HT1080 (cell line): ENCODE measurements at regions not wholly inside any gene's neighbourhood (a gene's known extent, or its start where the extent isn't known, plus 50 kb on each side); places are given as distances from the start of the nearest gene placed in this dataset.
A peak's percentile ranks its signal among the peaks of the same experiment; 100 is the strongest.
"Not testable (repeated sequence)": the region's sequence is repeated elsewhere in the genome, so short reads cannot be mapped to it uniquely, and the experiment has no call there.

Experiments used
- DNase-seq: peaks from one replicate; pipeline ENCODE4 v3.0.0-alpha.2; 2015; ENCODE audit warnings: low read depth

DNA sequence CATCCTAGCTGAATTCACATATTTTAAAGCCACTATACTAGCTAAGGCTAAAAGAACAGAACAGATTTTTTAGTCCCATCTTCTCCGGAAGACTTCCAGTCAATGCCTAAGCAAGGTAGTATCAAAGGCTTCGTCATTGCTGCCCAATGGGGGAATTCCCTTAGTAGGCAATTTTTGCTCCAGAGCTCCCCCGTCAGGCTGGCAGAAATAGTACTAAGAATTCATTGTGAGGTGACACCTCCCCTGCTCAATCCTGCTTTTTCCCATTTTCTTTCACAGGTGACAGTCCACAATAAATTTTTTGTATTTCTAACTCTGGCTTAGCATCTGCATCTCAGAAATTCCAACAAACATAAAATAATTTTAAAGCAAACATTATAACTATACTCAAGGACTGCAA, 52.8 kb upstream of the SRSF6 start:
- DNase-seq, result peak; percentile 10

DNA sequence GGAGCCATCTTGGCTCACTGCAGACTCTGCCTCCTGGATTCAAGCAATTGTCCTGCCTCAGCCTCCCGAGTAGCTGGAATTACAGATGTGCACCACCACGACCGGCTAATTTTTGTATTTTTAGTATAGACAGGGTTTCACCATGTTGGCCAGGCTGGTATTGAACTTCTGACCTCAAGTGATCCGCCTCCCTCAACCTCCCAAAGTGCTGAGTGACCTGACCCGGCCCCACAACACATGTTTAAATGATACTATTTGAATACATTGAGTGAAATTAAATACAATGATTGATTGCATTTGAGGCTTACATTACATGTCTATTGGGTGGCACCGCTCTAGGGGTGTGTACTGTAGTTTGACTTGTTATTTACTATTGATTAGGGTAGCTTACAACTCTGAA, 56.8 kb upstream of the SRSF6 start:
- DNase-seq, result not testable (repeated sequence)

DNA sequence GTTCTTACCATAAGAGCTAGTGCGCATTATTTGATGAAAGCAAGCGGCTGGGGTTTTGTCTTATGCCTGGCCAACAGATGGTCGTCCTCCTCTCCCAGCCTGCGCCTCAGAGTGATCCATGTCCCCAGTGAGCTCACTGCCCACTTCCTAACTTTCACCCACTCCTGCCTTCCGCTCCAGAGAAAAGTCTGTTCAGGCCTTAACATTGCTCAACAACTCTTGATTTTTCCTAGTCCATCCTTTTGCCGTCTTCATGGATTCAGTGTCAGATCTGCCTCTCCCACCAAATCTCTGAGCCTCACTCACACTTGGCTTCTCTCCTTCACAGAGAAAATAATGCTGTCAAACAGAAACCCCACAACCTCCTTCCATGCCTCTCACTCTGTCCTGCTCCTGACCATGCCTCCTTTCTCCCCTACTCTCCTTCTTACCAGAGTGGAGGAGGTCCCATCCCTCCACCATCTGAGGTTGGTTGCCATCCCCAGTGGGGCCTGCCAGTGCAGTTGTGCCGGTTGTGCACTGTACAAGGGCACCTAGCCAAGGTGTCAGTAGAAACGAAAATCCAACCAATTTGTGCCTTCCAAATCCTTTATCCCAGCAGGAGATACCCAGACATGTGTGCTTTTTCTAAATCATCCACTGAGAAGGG, 58.9 kb upstream of the SRSF6 start:
- DNase-seq, result no peak

DNA sequence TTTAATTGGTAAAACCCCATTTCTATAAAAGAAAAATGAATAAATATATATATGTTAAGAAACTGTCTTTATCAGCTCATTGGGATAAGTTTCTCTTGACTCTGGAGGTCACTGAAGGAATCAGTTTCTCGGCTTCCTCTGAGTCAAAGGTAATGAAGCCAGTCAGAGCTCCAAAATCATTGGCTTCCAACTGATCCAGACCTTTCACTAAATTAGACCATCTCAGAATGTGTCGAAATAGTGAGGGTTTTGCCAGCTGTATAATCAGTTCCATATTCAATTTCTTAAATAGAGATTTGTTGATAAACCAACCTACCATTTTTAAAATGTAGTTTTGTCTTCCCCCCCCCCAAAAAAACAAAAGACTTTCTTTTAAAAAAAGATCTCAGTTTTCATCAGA, 60.5 kb upstream of the SRSF6 start:
- no peak for DNase-seq

DNA sequence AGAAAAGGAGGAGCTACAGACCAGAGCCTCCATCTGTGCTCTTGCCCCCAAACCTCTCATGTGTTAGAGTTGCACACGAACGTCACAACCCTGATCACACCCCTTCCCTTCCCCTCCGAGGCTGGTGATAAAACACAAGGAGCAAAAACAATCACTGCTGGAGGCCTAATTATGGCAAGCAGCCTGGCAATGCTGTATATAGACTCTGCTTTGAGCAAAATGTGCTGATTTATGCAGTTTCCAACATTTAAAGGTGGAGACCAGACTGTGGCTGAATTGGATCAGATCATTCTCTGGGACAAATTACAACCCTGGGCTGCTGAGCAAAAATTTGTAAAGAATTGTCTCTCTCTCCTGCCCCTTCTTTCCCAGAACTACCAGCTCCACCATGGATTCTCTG, 64.6 kb upstream of the SRSF6 start:
- DNase-seq, result no peak

DNA sequence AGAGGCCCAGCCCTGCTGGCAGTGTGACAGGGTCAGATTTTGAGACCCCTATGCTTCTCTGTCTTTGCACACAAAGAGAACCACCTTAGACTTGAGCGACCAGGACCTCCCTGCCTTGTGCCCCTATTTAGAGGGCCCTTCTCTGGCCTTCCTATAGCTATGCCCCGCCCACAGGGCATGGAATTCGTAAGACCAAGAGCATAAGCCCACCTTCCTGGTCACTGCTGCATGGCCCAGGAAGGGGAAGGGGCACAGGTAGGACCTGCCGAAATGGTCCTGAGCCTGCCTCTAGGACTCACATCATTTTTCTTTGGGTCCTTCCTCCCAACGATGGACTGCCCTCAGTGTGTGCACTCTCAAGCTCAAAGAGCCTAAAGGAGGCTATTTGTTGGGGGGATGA, 65.1 kb upstream of the SRSF6 start:
- no peak for DNase-seq

DNA sequence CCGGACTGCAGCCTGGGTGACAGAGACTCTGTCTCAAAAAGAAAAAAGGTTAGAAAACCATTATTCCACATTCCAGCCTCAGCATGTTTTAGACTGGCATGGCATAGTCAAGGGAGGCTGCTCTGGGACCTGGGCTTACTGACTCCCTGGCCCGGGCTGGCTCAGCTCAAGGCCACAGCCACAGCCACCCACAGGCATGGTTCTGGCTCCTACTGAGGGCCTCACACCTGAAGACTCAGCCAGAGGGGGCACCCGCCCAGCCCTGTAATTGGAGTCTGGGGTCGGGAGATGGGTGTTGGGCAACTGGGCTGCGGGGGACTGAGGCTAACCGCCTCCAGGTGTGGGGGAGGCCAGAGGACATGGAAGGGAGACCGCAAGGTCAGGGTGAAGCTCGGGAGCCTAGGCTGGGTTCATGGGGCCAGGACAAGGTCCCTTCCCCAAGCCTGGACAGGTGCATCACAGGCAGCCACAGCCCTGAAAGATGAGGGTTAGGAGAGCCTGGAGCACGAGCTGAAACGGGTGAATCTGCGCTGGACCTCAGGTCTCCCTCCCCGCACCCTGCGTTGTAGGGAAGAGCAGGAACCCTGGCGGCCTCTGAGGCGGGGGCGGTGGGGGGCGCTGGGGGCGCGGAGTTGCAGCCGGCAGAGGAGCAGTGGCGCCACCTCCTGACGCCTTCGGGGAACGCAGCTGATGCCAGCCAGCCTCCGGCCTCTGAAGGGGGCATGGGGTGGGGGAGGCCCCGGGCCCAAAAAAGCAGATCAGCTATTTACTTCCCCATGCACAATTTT, 67.7 kb upstream of the SRSF6 start:
- DNase-seq, result no peak

DNA sequence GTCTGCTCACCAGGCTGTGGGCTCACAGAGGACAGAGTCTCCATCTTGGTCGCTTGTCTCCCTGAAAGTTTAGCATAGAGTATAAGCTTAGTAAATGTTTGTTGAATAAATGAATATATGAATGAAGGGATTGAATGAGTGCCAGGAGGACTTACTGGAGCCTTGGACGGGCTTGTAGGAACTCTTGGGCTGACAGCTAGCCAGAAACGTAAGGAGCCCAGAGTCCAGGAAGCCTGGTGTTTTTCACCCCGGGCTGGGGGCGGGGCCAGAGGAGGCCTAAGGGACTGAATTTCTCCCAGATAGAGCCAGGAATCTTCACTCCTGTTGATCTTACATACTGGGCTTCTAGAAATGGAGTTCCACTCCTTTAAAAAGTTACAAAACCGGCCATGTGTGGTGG, 68.5 kb upstream of the SRSF6 start:
- no peak for DNase-seq

DNA sequence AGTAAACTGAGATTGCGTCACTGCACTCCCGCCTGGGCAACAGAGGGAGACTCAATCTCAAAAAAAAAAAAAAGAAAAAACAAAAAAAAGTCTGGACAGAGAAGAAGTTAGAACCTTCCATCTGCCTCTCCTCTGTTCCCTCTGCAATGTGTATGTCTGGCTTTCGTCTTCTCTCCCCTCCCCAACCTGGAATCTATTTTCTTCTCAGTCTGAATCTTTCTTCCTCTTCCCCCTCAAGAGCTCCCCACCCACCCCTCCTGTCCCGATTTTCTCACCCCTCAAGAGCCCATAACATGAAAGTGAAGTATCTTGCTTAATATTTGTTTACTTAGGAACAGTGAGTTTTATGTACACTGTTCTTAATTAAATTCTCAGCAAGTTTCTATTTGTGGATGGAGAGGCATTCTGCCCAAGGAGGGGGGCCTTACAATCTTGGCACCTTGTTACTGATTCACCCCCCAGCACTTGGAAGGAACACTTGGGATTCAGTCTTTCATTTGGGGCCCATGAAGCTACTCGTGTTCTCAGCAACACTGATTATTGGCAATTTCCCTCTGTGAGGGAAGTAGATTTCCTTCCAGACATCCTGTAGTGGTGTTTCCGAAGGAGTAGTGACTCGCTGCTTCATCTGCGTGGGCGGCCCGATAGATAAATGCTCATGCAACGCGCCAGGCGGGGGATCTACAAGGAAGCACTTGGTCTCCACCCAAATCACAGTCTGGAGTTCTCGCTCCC, 69.3 kb upstream of the SRSF6 start:
- no peak for DNase-seq

DNA sequence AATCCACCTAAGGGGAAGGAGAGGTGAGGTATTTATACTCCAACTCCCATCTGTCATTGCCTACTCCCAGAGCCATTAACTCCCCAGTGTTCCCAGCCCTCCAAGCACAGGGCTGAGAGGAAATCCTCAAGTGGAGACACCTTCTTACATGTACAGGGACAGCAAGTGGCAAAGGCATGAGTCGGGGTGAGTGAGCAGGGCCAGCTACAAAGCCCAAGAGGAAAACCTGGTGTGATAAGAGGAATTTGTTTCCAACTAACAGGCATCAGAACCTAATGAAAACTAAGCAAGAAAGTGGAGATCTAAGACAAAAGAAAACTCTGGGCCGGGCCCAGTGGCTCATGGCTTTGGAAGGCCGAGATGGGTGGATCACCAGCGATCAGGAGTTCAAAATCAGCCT, 70.0 kb upstream of the SRSF6 start:
- DNase-seq, result no peak

DNA sequence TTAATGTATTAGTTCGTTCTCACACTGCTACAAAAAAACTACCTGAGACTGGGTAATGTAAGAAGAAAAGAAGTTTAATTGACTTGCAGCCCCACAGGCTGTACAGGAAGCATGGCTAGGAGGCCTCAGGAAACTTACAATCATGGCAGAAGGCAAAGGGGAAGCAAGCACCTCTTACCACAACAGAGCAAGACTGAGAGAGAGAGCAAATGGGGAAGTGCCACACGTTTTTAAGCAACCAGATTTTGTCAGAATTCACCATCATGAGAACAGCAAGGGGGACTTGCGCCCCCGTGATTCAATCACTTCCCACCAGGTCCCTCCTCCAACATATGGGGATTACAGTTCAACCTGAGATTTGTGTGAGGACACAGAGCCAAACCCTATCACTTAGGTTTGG, 70.8 kb upstream of the SRSF6 start:
- DNase-seq, result no peak

DNA sequence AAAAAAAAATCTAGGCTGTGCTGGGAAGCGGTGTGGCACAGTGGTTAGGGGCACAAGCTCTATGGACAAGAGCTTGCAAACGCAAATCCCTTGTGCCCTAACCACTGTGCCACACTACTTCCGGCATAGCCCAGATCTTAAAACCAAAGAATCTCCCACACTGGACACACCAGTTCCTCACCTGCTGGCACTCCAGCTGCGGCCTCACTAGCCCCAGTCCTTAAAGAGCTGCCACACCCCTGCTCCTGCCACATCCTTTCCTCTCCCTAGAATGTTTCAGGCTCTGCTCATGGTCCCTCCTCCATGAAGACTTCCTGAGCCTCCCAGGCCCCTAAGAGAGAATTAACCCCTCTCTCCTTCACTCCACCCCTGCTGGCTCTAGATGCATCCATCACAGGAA, 71.8 kb upstream of the SRSF6 start:
- no peak for DNase-seq

DNA sequence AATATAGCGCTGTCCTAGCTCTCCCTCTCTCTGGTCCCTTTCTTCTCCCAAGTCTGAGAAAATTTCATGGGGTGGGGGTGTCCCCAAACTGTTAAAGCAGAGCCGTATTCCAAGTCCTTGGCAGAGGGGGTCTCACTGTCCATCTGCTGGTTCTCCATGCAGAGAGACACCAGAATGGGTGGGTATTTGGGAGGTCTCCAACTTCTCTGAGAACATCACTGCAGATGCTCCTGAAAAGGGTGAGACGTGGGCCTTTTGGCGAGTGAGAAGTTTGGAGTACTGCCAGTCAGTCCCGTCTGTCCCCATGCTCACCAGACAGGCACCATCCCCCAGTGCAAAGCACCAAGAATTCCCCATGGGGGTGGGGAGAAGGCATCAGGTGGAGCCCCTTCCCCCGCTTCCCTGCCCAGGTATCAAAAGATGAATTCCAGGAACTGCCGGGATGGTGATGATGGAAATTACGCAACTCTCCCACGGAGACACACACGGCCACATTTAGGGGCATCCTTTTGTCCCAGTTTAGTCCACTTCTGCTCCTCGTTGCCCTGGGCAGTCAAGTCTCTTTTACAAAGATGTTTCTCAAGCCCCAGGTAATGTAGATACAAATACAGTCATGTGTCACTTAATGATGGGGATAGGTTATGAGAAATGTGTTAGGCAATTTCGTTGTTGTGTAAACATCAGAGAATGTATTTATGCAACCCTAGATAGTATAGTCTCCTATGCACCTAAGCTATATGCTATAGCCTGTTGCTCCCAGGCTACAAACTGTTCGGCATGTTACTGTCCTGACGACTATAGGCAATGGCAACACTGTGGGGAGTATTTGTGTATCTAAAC, 73.4 kb upstream of the SRSF6 start:
- DNase-seq, result no peak

DNA sequence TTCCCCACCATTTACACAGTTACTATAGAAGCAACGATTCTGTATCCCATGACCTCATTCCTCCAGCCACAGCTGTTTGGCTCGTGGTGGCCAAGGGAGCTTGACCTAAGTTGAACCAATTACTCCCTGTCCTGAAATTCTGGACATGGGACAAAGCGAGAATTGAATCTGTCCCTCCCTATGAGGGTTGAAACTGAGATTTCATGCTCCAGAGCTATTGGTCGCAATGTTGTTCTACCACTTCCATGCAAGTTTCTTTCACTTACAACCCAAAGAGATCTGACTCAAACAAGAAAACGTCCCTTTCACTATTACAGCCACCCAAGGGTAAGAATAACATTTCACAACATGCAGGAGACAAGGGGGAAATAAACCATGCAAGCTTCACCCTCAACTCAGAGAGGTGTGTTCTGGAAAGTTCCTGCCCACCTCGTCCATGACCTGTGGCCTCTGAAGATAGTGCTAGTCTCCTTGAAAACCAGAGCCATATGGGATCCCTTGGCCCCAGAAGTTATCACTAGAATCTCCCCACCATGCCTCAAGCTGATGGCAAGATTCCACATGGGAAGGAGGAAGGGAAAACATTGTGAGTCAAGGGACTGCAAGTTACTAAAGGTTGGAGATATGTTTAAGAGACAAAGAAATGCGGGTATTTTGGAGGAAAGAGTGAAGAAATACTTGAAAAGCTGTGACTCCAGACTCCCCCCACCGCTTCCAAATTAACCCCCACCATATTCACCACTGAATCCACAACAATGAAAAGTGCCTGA, 74.5 kb upstream of the SRSF6 start:
- no peak for DNase-seq

DNA sequence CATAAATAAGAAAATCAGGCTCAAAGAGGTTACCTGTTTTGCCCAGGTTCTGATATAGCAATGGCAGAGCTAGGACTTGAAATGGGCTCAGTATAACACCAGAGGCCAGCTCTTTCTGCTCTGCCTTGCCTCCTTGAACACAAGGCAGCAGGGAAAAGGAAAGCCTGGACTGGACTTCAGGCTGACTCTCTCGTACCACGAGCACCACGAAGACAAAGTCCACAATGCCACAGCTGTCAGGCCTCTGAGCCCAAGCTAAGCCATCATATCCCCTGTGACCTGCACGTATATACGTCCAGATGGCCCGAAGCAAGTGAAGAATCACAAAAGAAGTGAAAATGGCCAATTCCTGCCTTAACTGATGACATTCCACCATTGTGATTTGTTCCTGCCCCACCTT, 75.6 kb upstream of the SRSF6 start:
- DNase-seq, result not testable (repeated sequence)

DNA sequence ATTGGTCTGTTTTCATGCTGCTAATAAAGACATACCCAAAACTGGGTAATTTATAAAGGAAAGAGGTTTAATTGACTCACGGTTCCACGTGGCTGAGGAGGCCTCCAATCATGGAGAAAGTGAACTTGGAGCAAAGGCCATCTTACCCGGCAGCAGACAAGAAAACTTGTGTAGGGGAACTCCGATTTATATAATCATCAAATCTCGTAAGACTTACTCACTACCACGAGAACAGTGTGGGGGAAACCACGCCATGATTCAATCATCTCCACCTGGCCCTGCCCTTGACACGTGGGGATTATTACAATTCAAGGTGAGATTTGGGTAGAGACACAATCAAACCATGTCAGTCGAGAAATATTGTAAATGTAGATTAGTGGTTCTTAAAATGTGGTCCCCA, 76.2 kb upstream of the SRSF6 start:
- not testable (repeated sequence) for DNase-seq

DNA sequence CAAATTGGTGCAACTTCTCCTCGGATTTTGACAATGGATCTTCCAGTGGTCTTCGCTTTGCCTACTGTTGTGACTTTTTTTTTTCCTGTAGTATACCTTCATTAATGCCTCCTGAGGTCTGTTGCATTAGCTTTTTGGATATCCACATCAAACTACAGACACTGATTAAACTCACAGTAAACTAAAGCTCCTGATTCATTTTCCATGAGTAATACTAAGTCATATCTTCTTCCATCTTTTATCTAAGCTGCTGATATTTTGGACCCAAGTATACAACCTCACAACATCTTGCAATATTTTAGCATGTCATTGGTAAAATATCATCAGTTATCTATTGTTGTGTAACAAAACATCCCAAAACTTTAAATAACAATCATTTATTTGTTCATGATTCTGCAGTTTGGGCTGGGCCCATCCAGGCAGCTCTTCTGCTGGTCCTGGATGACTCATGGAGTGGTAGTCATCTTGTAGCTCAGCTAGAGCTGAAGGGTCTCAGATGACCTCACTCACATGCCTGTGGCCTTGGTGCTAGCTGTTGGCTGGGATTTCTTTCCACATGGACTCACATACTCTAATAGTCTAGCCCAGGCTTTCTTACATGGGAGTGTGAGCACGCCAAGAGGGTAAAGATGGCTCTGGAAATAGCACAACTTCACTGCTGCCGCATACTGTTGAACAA, 78.3 kb upstream of the SRSF6 start:
- peak; percentile 92 for DNase-seq

DNA sequence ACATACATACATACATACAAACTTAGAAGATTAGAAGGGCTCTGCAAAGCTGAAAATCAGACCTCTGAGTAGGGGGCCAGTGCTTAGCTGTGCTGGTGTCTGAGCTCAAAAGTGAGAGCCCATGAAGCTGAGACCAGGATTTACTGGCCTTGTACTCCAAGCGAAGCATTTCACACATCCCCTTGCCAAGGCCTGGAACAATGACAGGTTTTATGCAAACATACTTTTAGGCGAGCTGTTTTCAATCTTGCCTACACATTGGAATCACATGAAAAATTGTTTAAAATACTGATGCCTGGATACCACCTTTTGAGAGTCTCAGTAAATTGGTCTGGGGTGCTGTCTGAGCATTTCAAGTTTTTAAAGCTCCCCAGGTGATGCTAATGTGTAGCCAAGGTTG, 80.9 kb upstream of the SRSF6 start:
- DNase-seq, result no peak

DNA sequence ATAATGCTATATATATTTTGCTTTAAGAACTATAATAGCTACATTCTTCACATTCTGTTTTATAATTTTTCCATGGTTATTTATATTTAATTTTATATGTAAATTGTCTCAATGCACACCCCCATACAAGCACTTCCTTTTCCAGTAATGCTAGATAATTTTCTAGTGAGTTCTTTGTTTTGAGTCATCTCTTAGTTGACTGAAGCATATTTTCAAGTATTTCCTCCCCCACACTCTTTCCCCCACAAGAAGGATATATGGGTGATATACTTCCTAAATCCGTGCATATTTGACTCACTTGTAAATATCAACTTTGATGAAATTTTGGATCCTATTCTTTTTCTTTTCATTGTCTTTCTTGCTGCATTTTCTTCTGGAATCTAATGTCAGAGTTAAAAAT, 82.1 kb upstream of the SRSF6 start:
- DNase-seq, result peak; percentile 8

DNA sequence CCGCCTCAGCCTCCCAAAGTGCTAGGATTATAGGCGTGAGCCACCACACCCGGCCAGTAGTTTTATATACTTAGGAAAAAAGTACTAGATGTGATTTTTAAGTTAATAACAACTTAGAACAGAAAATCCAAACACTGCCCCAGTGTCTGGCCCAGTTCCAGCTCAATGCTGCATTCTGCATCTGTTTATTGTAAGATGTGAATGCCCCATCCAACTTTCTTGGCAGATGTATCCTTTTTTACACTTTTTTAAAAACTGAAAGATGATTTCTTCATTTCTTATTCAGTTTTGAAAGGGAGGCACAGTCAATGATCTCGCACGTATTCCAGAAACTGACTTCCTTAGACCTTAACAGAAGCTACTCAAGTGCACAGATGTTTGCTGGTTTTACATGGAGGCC, 85.6 kb upstream of the SRSF6 start:
- DNase-seq, result no peak
